DMS53 treated with DMSO at 0.1 percent for 48 hours (cell line): ENCODE measurements at regions not wholly inside any gene's neighbourhood (a gene's known extent, or its start where the extent isn't known, plus 50 kb on each side); places are given as distances from the start of the nearest gene placed in this dataset.
"Not testable (repeated sequence)": the region's sequence is repeated elsewhere in the genome, so short reads cannot be mapped to it uniquely, and the experiment has no call there.

Experiments used
- DNase-seq: peaks from one replicate; lab custom pipeline; 2025; ENCODE audit not compliant: unreplicated experiment; lab: John Stamatoyannopoulos, UW

GRCh38 chrX:94576367-94577004 is 902.5 kb downstream of the FAM133A start:
- no peak for DNase-seq

DNA sequence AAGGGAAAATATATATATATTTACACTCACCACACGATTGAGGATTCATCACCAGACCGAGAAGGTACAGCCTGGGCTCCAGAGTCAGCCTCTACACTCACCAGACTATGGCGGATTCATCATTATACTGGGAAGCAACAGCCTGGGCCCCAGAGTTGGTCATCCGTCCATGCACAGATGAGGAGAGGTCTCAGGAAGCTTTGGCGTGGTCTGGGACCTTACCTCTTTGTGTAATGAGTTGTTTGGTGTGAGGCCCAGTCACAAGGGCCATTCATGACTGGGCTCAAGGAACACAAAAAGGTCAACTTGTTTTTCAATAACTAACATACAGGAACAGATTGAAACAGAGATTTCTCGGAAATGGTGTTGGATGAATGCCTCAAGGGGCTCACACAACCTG is 926.1 kb downstream of the FAM133A start:
- no peak for DNase-seq

- DNase-seq = no peak
These were observed 938.1 kb downstream of the FAM133A start for GRCh38 chrX:94612140-94612539.

DNA sequence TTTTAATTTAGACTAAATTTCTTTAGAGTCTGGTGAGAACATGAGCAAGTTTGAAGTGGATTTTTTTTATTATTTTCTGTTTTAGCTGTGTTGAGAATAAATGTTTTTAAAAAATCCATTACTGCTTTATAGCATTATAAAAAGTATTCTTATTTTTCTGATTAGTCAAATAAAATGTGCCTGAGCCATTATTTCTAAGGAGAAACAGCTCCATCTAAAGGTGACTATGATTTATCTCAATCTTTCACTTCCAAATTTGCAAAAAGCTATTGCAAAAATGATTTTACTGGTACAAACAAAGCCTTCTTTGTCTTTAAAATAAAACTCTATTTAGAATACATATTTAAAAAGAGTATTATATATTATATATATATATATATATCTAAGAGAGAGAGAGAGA is 959.2 kb downstream of the FAM133A start:
- DNase-seq = no peak

- DNase-seq = no peak
These were observed 961.0 kb downstream of the FAM133A start for GRCh38 chrX:94635003-94635402.

DNA sequence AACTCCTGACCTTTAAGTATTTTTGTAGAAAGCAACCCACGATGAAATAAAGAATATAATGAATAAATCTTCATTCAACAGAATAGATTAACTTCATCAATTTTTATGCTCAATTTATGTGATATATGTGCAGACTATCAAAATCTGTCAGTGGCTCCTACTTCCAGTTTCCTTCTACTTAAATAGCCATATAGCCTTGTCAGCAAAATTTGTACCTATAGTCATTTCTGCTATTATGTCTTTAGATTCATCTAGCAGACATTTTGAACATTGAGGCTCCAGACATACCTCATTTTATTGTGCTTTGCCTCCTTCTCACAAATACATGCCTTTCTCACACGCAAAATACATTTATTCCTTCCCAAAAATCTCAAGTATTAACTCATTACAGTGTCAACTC is 971.7 kb downstream of the FAM133A start:
- no peak for DNase-seq

DNA sequence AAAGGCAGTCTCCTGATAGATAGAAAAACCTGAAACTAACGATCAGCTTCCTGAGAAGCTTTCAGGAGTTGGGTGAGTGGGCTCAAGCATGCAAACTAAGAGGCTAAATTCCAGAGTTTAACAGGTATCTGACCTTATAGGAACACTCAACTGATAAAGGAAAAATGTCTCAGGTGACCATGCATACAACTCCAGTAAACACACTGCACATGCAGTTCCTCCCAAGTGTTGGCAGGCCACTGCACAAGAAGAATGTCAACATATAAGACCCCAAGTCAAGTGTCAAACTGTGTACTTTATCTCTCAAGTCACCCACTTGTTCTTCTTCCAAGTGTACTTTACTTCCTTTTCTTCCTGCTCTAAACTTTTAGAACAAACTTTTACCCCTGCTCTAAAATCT is 981.2 kb downstream of the FAM133A start:
- no peak for DNase-seq

- DNase-seq = peak; percentile 0
These were observed 988.7 kb downstream of the FAM133A start for GRCh38 chrX:94662689-94663088.

DNA sequence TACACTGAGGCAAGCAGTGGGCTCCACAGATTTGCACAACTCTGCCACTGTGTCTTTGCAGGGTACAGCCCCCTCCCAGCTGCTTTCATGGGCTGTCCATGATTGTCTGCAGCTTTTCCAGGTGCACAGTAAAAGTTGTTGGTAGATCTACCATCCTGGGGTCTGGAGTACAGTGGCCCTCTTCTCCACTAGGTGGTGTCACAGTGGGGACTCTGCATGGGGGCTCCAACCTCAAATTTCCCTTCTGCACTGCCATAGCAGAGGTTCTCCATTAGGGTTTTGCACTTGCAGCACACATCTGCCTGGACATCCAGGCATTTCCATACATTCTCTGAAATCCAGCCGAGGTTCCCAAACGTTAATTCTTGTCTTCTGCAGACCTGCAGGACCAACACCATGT is 1002.3 kb downstream of the FAM133A start:
- DNase-seq = no peak

DNA sequence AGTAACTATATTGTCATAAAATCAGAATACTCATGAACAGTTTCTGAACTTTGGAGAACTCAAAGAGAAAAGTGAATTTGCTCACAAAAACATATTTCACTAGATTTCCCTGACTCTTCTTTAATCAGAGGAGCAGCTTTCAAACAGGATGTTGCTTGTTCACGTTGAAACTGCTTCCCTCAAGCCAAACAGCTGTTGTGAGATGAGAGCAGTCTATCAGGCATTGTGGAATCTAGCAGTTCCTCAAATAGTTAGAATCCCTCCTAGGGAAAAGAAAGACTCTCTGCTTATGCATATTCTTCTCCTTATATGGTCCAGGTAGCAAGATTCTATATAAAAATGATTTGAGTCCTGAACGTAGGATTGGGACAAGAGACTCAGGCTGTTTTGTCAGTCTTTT is 1012.1 kb downstream of the FAM133A start:
- no peak for DNase-seq

GRCh38 chrX:94695910-94696309 is 1021.9 kb downstream of the FAM133A start:
- DNase-seq = no peak

GRCh38 chrX:94704348-94705256 is 1030.6 kb downstream of the FAM133A start:
- not testable (repeated sequence) for DNase-seq

DNA sequence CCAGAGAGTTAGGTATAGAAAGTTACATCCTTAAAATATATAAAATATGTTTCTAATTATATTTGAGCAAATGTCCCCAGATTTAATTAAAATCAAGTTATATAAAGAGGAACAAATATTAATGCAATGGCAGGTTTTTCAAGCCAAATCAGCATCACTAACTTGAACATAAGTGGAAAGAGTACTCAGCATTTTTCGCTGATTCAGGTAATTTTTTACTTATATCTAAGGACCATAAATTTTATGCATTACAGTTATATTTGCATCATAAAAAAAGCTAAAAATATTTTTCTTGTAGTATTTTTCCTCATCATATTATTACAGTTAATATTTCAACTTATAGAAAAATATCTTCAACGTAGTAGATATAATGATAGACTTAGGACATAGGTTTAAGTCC is 1047.4 kb downstream of the FAM133A start:
- DNase-seq = no peak

GRCh38 chrX:94722578-94722977 is 1048.6 kb downstream of the FAM133A start:
- DNase-seq = no peak

DNA sequence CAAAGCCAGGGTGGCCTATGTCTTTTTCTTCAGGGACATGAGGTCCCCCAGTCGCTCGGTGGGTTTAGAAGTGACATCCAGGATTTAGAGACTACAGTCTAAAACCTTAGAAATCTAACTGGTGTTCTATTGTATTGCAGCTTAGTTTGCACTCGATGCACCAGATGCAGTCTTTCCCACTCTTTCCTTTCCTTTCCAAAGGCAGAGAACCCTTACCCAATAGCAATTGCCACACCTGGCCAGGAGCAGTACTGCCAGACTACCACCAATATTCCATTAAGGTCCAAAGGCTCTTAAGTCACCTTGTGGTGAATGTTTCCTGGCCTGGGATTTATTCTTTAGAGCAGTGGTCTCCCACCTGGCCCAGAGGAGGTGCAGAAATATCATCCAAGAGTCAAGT is 1068.8 kb downstream of the FAM133A start:
- no peak for DNase-seq

GRCh38 chrX:94743478-94743877 is 1069.5 kb downstream of the FAM133A start:
- DNase-seq = no peak

- no peak for DNase-seq
These were observed 1070.8 kb downstream of the FAM133A start for GRCh38 chrX:94744786-94745185.

DNA sequence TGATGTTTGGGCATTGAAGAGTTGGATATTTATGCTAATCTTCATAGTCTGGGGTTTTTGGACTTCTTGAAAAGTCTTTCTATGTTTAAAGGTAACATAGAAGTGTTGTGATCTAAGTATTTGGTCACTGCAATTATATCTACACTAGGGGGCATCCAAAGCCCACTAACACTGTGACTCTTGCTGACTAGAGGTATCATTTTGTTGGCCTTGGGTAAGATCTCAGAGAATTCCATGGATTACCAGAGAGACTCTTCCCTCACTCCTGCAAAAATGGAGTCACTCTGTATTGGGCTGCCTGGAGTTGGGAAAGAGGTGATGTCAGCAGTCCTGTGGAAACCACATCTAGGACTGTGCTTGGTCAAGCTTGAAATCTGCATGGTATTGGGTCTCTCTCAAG is 1077.6 kb downstream of the FAM133A start:
- no peak for DNase-seq

GRCh38 chrX:94752434-94753169 is 1078.6 kb downstream of the FAM133A start:
- no peak for DNase-seq

- peak; percentile 64 for DNase-seq
These were observed 1084.1 kb downstream of the FAM133A start for GRCh38 chrX:94758130-94758529.

- no peak for DNase-seq
These were observed 1101.6 kb downstream of the FAM133A start for GRCh38 chrX:94775640-94776039.

DNA sequence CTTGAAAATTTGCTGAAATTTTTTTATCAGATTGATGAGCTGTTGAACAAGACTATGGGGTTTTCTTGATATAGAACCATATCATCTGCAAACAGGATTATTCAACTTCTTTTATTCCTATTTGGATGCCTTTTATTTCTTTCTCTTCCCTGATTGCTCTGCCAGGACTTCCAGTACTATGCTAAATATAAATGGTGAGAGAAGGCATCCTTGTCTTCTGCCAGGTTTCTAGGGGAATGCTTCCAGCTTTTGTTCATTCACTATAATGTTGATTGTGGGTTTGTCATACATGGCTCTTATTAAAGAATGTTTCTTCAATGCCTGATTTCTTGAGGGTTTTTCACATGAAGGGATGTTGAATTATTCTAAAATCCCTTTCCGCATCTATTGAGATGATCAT is 1139.5 kb downstream of the FAM133A start:
- no peak for DNase-seq
